ENCODE measurements at regions not wholly inside any gene's neighbourhood (a gene's known extent, or its start where the extent isn't known, plus 50 kb on each side); places are given as distances from the start of the nearest gene placed in this dataset.

DNA sequence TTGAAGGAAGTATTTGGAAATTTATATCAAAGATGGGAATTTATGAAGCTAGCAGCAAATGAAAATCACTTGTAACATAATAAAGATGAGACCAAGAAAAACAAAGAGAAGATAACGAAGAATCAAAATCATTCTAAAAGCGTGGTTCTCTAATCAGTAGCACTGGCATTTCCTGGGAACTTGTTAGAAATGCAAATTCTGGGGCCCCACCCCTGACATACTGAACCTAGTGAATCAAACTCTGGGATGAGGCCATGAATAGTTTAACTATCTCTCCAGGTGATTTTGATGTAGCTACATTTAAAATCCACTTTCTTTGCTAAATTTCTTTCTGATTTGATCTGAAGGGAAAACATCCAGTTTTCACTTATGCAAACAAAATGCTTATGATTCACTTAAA is 1075.6 kb downstream of the HACE1 start:
- TF ChIP-seq, protein P1, sequence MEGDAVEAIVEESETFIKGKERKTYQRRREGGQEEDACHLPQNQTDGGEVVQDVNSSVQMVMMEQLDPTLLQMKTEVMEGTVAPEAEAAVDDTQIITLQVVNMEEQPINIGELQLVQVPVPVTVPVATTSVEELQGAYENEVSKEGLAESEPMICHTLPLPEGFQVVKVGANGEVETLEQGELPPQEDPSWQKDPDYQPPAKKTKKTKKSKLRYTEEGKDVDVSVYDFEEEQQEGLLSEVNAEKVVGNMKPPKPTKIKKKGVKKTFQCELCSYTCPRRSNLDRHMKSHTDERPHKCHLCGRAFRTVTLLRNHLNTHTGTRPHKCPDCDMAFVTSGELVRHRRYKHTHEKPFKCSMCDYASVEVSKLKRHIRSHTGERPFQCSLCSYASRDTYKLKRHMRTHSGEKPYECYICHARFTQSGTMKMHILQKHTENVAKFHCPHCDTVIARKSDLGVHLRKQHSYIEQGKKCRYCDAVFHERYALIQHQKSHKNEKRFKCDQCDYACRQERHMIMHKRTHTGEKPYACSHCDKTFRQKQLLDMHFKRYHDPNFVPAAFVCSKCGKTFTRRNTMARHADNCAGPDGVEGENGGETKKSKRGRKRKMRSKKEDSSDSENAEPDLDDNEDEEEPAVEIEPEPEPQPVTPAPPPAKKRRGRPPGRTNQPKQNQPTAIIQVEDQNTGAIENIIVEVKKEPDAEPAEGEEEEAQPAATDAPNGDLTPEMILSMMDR (IDR thresholded peaks at IDR 0.05): no peak
- TF ChIP-seq POLR2A (IDR thresholded peaks at IDR 0.05): no peak
